Naive thymus-derived CD4-positive, alpha-beta T cell (primary cell): ENCODE measurements at regions not wholly inside any gene's neighbourhood (a gene's known extent, or its start where the extent isn't known, plus 50 kb on each side); places are given as distances from the start of the nearest gene placed in this dataset.
"Not testable (repeated sequence)": the region's sequence is repeated elsewhere in the genome, so short reads cannot be mapped to it uniquely, and the experiment has no call there.

Source experiments
- ATAC-seq: fragments of 150-1000 bp; cut with Tn5 transposase; 2 replicates; pipeline ENCODE4 v1.10.0; 2021; ENCODE audit warnings: mild to moderate bottlenecking, moderate library complexity
- CTCF ChIA-PET: fragments of 350-600 bp; sonication (Branson Sonifier 250); formaldehyde crosslinking; loops from one replicate; lab custom pipeline; 2021; ENCODE audit warnings: antibody characterized with exemption; lab: Charles Lee
- POLR2A ChIA-PET: fragments of 350-600 bp; sonication (Branson Sonifier 250); formaldehyde crosslinking; loops from one replicate; lab custom pipeline; 2021; ENCODE audit warnings: antibody characterized with exemption, inconsistent platforms; lab: Charles Lee
- DNase-seq, 9 donors: peaks; one replicate each; pipeline versions ENCODE4 v3.0.0 to v3.0.0-alpha.2; 2020 to 2022; ENCODE audit warnings: mixed read lengths in 1 of 9
- H3K27ac ChIP-seq: one replicate; pipeline ENCODE4 v1.7.0; 2013; ENCODE audit warnings: mild to moderate bottlenecking, low read depth, low read length, moderate library complexity
- H3K27me3 ChIP-seq, 2 donors: one replicate each; pipeline ENCODE4 v1.7.0; 2013; ENCODE audit warnings: low read length in 2 of 2, mild to moderate bottlenecking in 2 of 2, moderate library complexity in 2 of 2; ENCODE audit not compliant: control insufficient read depth in 2 of 2, insufficient read depth in 2 of 2
- H3K36me3 ChIP-seq, 3 experiments: 1 replicate in 2 of 3; 2 replicates in 1 of 3; pipeline ENCODE4 v1.7.0; 2013; ENCODE audit warnings: low read length in 3 of 3, mild to moderate bottlenecking in 3 of 3, moderate library complexity in 1 of 3; ENCODE audit not compliant: insufficient read depth in 3 of 3, control insufficient read depth in 2 of 3
- H3K4me1 ChIP-seq, 2 donors: one replicate each; pipeline ENCODE4 v1.7.0; 2013; ENCODE audit warnings: low read length in 2 of 2, mild to moderate bottlenecking in 2 of 2, moderate library complexity in 1 of 2; ENCODE audit not compliant: control insufficient read depth in 2 of 2, insufficient read depth in 2 of 2
- H3K4me3 ChIP-seq: 2 replicates; pipeline ENCODE4 v1.7.0; 2013; ENCODE audit warnings: mild to moderate bottlenecking, low read length
- H3K9me3 ChIP-seq, 3 experiments: 1 replicate in 2 of 3; 2 replicates in 1 of 3; pipeline ENCODE4 v1.7.0; 2013; ENCODE audit warnings: low read length in 3 of 3; ENCODE audit not compliant: control insufficient read depth in 2 of 3
- H3K27ac Mint-ChIP-seq, 9 donors: one replicate each; pipeline ENCODE4 v1.8.0; 2020 to 2022; ENCODE audit warnings: mixed read lengths in 9 of 9, mild to moderate bottlenecking in 8 of 9, moderate library complexity in 5 of 9, inconsistent platforms in 2 of 9
- H3K27me3 Mint-ChIP-seq, 5 donors: one replicate each; pipeline ENCODE4 v1.8.0; 2021 to 2022; ENCODE audit warnings: mixed read lengths in 5 of 5, mild to moderate bottlenecking in 1 of 5
- H3K36me3 Mint-ChIP-seq, 5 donors: one replicate each; pipeline ENCODE4 v1.8.0; 2020 to 2022; ENCODE audit warnings: mixed read lengths in 5 of 5, mild to moderate bottlenecking in 3 of 5, inconsistent platforms in 1 of 5
- H3K4me1 Mint-ChIP-seq, 7 donors: one replicate each; pipeline ENCODE4 v1.8.0; 2020 to 2022; ENCODE audit warnings: mixed read lengths in 7 of 7, mild to moderate bottlenecking in 3 of 7, inconsistent platforms in 1 of 7
- H3K4me3 Mint-ChIP-seq, 10 donors: one replicate each; pipeline ENCODE4 v1.8.0; 2020 to 2022; ENCODE audit warnings: mild to moderate bottlenecking in 10 of 10, mixed read lengths in 10 of 10, moderate library complexity in 6 of 10, inconsistent platforms in 2 of 10
- H3K9me3 Mint-ChIP-seq, 11 donors: one replicate each; pipeline ENCODE4 v1.8.0; 2020 to 2022; ENCODE audit warnings: mixed read lengths in 11 of 11, mild to moderate bottlenecking in 4 of 11, inconsistent platforms in 1 of 11, moderate library complexity in 1 of 11
- intact Hi-C, 2 donors: fragments of 100-400 bp; cut with micrococcal nuclease; formaldehyde crosslinking; loops; one replicate each; pipeline ENCODE4 v1.15.1; 2023

DNA sequence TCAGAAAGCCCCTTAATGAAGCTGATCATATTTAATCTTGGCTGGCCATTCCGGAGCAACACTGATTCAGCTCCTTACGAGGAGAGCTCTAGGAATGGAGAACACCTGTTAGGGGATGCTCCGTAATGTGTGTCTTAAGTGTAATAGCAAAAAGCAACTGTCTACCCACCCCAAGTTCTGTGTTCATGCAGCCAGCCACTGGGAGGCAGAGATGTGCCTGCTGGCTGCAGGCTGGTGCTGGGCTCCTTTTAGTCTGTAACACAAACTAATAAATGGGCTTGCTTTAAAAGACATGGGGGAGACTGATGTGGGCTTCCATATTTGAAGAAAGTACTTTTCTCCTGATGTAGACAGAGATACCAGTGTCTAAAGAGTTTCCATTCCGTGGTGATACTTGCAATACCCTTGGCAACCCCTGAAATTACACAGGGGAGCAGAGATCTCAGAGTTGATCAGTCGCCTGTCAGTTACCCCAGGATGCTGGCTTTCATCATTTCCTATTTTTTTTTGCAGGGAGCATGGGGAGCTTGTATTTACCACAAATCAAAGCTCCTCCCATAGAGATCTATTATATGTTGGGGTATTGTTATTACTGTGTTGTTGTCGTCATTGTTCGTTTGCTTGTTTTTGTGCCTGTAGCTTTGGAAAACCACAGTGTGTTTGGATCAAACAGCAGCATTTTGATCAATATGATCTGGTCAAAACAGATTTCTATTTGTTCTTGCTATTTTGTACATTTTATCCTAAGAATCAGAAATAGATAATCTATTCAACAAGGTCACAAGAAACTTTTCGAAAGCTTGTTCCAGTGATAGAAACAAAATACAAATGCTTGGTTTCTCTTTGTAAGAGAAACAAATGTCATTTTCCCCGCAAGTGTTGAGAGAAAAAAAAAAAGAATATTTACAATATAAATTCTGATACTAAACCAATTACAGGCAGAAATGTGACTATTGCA is 65.8 kb downstream of the MTX3 start:
- Mint-ChIP-seq H3K4me3 (no peak overlapping the region), H3K27ac (no peak overlapping the region), H3K36me3 (no peaks in the 10 kb centered on the region), H3K9me3 (peaks cover 0 to 10% (median 0%) of the 10 kb centered on the region in 11 donors), H3K4me1 (peaks cover 0 to 3% (median 0%) of the 10 kb centered on the region in 7 donors), H3K27me3 (peaks cover 0 to 18% (median 0%) of the 10 kb centered on the region in 5 donors)
- intact Hi-C loops: loop anchor here (1.0 to 5.0 kb wide), 2 partner anchors 158 to 382 kb away; no protein-coding TSS in a partner anchor
- Histone ChIP-seq H3K36me3 (no peaks in the 10 kb centered on the region), H3K27ac (no peak overlapping the region), H3K4me1 (no peaks in the 10 kb centered on the region), H3K9me3 (no peaks in the 10 kb centered on the region), H3K27me3 (no peaks in the 10 kb centered on the region), H3K4me3 (no peak overlapping the region)
- ATAC-seq: no peak
- ChIA-PET CTCF (interaction anchor here (0.9 to 2.6 kb wide), 2 partner anchors 15 to 158 kb away, joined by 5 to 11 read pairs; no protein-coding TSS in a partner anchor), POLR2A (no interaction called here)
- peak in 6 of 9 donors; percentile 7 to 39 (median 22) for DNase-seq

GRCh38 chr5:79923431-79923830 is 67.6 kb downstream of the MTX3 start:
- Histone ChIP-seq H3K4me1 (no peaks in the 10 kb centered on the region), H3K27me3 (no peaks in the 10 kb centered on the region), H3K36me3 (no peaks in the 10 kb centered on the region), H3K4me3 (no peak overlapping the region), H3K9me3 (no peaks in the 10 kb centered on the region), H3K27ac (no peak overlapping the region)
- Mint-ChIP-seq H3K9me3 (peaks cover 0 to 15% (median 5%) of the 10 kb centered on the region in 11 donors), H3K4me1 (no peaks in the 10 kb centered on the region), H3K36me3 (no peaks in the 10 kb centered on the region), H3K27ac (no peak overlapping the region), H3K4me3 (no peak overlapping the region), H3K27me3 (peaks cover 0 to 23% (median 0%) of the 10 kb centered on the region in 5 donors)
- ChIA-PET POLR2A (no interaction called here), CTCF (no interaction called here)
- intact Hi-C loops: no loop called here
- ATAC-seq (no peak), DNase-seq (no peak)

DNA sequence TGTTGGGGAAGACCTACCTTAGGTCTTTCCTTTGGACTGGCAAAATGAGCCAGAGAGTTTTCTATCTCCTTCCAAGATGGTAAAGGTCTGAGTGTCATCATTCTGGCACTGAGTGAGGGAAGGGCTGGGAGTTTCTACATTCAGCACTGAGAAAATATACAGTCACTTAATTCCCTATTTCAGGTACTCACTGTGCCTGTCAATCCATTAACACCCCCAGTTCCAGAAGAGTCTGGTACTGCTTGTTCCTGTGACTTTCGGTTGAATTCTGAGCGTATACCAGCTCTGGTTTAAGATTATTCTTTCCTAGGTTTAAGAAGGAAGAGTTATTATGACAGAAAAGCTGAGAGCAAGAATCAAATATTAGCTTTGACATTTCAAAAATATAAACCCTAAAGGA is 68.4 kb downstream of the MTX3 start:
- peaks cover 0 to 23% (median 8%) of the 10 kb centered on the region in 11 donors for H3K9me3 Mint-ChIP-seq
- POLR2A ChIA-PET: interaction anchor here (0.6 kb wide), 1 partner anchor 357 kb away, joined by 3 read pairs; no protein-coding TSS in a partner anchor

DNA sequence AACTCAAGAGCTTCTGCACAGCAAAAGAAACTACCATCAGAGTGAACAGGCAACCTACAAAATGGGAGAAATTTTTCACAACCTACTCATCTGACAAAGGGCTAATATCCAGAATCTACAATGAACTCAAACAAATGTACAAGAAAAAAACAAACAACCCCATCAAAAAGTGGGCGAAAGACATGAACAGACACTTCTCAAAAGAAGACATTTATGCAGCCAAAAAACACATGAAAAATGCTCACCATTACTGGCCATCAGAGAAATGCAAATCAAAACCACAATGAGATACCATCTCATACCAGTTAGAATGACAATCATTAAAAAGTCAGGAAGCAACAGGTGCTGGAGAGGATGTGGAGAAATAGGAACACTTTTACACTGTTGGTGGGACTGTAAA is 83.6 kb downstream of the MTX3 start:
- H3K4me1 Mint-ChIP-seq, H3K9me3 ChIP-seq, H3K27ac ChIP-seq, H3K27me3 Mint-ChIP-seq, H3K27ac Mint-ChIP-seq, H3K4me1 ChIP-seq, H3K4me3 Mint-ChIP-seq, POLR2A ChIA-PET, H3K4me3 ChIP-seq, H3K27me3 ChIP-seq, H3K36me3 Mint-ChIP-seq, CTCF ChIA-PET, intact Hi-C loops, H3K36me3 ChIP-seq, ATAC-seq, DNase-seq: not testable (repeated sequence)
- H3K9me3 Mint-ChIP-seq: peaks cover 0 to 22% (median 5%) of the 10 kb centered on the region in 11 donors

More for the DNA sequence above, 68.4 kb downstream of the MTX3 start:
- CTCF ChIA-PET: no interaction called here
- Histone ChIP-seq H3K4me1 (no peaks in the 10 kb centered on the region), H3K27me3 (no peaks in the 10 kb centered on the region), H3K4me3 (no peak overlapping the region), H3K36me3 (no peaks in the 10 kb centered on the region), H3K9me3 (no peaks in the 10 kb centered on the region), H3K27ac (no peak overlapping the region)
- no peak overlapping the region for H3K4me3 Mint-ChIP-seq
- ATAC-seq (no peak), DNase-seq (no peak)
- H3K27me3 Mint-ChIP-seq: peaks cover 0 to 26% (median 0%) of the 10 kb centered on the region in 5 donors
- intact Hi-C loops: no loop called here
- H3K36me3 Mint-ChIP-seq: no peaks in the 10 kb centered on the region
- no peak overlapping the region for H3K27ac Mint-ChIP-seq
- H3K4me1 Mint-ChIP-seq: no peaks in the 10 kb centered on the region

DNA sequence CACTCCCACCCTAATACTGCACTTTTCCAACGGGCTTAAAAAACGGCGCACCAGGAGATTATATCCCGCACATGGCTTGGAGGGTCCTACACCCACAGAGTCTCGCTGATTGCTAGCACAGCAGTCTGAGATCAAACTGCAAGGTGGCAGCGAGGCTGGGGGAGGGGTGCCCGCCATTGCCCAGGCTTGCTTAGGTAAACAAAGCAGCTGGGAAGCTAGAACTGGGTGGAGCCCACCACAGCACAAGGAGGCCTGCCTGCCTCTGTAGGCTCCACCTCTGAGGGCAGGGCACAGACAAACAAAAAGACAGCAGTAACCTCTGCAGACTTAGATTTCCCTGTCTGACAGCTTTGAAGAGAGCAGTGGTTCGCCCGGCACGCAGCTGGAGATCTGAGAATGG is 88.5 kb downstream of the MTX3 start:
- intact Hi-C loops, H3K36me3 Mint-ChIP-seq, H3K4me3 Mint-ChIP-seq: not testable (repeated sequence)

DNA sequence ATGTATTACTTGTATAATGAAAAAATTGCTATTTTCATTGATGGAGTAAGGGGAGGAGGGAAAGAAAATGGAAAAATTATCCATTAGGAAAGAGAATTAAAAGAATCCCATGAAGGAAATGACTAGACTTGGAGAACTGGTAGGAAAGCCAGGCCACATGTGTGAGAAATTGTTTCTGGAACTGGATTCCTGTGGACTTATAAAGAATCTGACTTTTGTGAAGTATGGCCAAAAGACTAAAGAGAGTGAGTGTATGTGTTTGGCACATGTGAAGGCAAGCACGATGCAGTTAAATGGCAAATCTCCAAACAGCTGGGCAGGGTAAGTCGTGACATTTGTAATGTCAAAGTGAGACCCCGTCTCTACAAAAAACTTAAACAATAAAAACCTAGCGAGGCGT is 89.4 kb downstream of the MTX3 start:
- DNase-seq (no peak), ATAC-seq (no peak)
- no peak overlapping the region for H3K27ac Mint-ChIP-seq
- Histone ChIP-seq H3K9me3 (no peaks in the 10 kb centered on the region), H3K4me3 (no peak overlapping the region), H3K36me3 (no peaks in the 10 kb centered on the region), H3K27ac (no peak overlapping the region), H3K27me3 (no peaks in the 10 kb centered on the region), H3K4me1 (no peaks in the 10 kb centered on the region)
- peaks cover 8 to 48% (median 28%) of the 10 kb centered on the region in 5 donors for H3K27me3 Mint-ChIP-seq
- H3K9me3 Mint-ChIP-seq: peaks cover 0 to 12% (median 4%) of the 10 kb centered on the region in 11 donors
- no peak overlapping the region for H3K4me3 Mint-ChIP-seq
- POLR2A ChIA-PET: no interaction called here
- H3K4me1 Mint-ChIP-seq: no peaks in the 10 kb centered on the region
- CTCF ChIA-PET: no interaction called here
- peaks cover 0 to 3% (median 0%) of the 10 kb centered on the region in 5 donors for H3K36me3 Mint-ChIP-seq
- intact Hi-C loops: no loop called here

More for the DNA sequence above, 88.5 kb downstream of the MTX3 start:
- H3K4me1 ChIP-seq, CTCF ChIA-PET, H3K4me1 Mint-ChIP-seq, DNase-seq, H3K36me3 ChIP-seq, H3K9me3 ChIP-seq, H3K4me3 ChIP-seq, ATAC-seq, POLR2A ChIA-PET, H3K27me3 ChIP-seq, H3K27ac ChIP-seq, H3K27ac Mint-ChIP-seq: not testable (repeated sequence)
- Mint-ChIP-seq H3K27me3 (peaks cover 8 to 40% (median 23%) of the 10 kb centered on the region in 5 donors), H3K9me3 (peaks cover 0 to 14% (median 5%) of the 10 kb centered on the region in 11 donors)
